MM.1S (cell line): ENCODE measurements at regions not wholly inside any gene's neighbourhood (a gene's known extent, or its start where the extent isn't known, plus 50 kb on each side); places are given as distances from the start of the nearest gene placed in this dataset.

Experiments
- DNase-seq: peaks from one replicate; pipeline ENCODE4 v3.0.0-alpha.2; 2015
- H2AFZ ChIP-seq: fragments of 300-600 bp; sonication (generic); 2 replicates; pipeline ENCODE4 v1.6.0; 2016; ENCODE audit warnings: antibody characterized with exemption, low read length
- H3F3A ChIP-seq: fragments of 300-600 bp; sonication (generic); 2 replicates; pipeline ENCODE4 v1.6.1; 2016; ENCODE audit warnings: mild to moderate bottlenecking, antibody characterized with exemption, low read length, moderate library complexity, mixed read lengths; ENCODE audit not compliant: insufficient read depth
- H3K27ac ChIP-seq: fragments of 300-600 bp; sonication (generic); 2 replicates; pipeline ENCODE4 v1.5.1; 2016; ENCODE audit warnings: mild to moderate bottlenecking, low read length
- H3K27me3 ChIP-seq: fragments of 300-600 bp; sonication (generic); replicated peaks from 2 replicates; pipeline ENCODE4 v1.6.0; 2016; ENCODE audit warnings: low read length; ENCODE audit not compliant: insufficient read depth
- H3K36me3 ChIP-seq: fragments of 300-600 bp; sonication (generic); replicated peaks from 2 replicates; pipeline ENCODE4 v1.6.1; 2016; ENCODE audit warnings: mild to moderate bottlenecking, low read length, mixed read lengths; ENCODE audit not compliant: insufficient read depth
- H3K4me1 ChIP-seq: fragments of 300-600 bp; sonication (generic); 2 replicates; pipeline ENCODE4 v1.6.1; 2016; ENCODE audit warnings: low read length, mixed read lengths
- H3K4me2 ChIP-seq: fragments of 300-600 bp; sonication (generic); 2 replicates; pipeline ENCODE4 v1.6.0; 2016; ENCODE audit warnings: low read depth, low read length
- H3K4me3 ChIP-seq: fragments of 300-600 bp; sonication (generic); 2 replicates; pipeline ENCODE4 v1.5.1; 2016; ENCODE audit warnings: low read length, mixed read lengths
- H3K79me2 ChIP-seq: fragments of 300-600 bp; sonication (generic); 2 replicates; pipeline ENCODE4 v1.6.1; 2016; ENCODE audit warnings: mixed run types, low read length, mixed read lengths
- H3K9ac ChIP-seq: fragments of 300-600 bp; sonication (generic); 2 replicates; pipeline ENCODE4 v1.6.1; 2016; ENCODE audit warnings: low read length, mixed read lengths
- H3K9me2 ChIP-seq: fragments of 300-600 bp; sonication (generic); replicated peaks from 2 replicates; pipeline ENCODE4 v1.6.1; 2016; ENCODE audit warnings: mild to moderate bottlenecking, low read length, mixed read lengths; ENCODE audit not compliant: insufficient read depth
- H3K9me3 ChIP-seq: fragments of 300-600 bp; sonication (generic); replicated peaks from 2 replicates; pipeline ENCODE4 v1.6.1; 2016; ENCODE audit warnings: mild to moderate bottlenecking, low read length, mixed read lengths; ENCODE audit not compliant: insufficient read depth
- H4K20me1 ChIP-seq: fragments of 300-600 bp; sonication (generic); 2 replicates; pipeline ENCODE4 v1.6.1; 2016; ENCODE audit warnings: mild to moderate bottlenecking, low read length, moderate library complexity, mixed read lengths; ENCODE audit not compliant: insufficient read depth
- CTCF ChIP-seq: fragments of 300-600 bp; sonication (generic); IDR thresholded peaks from 2 replicates; pipeline ENCODE4 v1.5.1; 2016; ENCODE audit warnings: antibody characterized with exemption, low read length, mixed read lengths
- EZH2 ChIP-seq: fragments of 300-600 bp; sonication (generic); optimal IDR thresholded peaks from 2 replicates; pipeline ENCODE3; 2017; ENCODE audit warnings: low read depth, mild to moderate bottlenecking, antibody characterized with exemption, low read length, mixed read lengths
- EZH2phosphoT487 ChIP-seq: fragments of 300-600 bp; sonication (generic); IDR thresholded peaks from 2 replicates; pipeline ENCODE4 v1.6.1; 2018; ENCODE audit warnings: antibody characterized with exemption, low read length

GRCh38 chr6:138593124-138593877 is 94.0 kb upstream of the NHSL1 start:
- H3K4me1 ChIP-seq = peaks cover 4% of the 10 kb centered on the region; the same call in 1 of the 2 replicates
- H3K36me3 ChIP-seq = no peaks in the 10 kb centered on the region
- H3K79me2 ChIP-seq = no peaks in the 10 kb centered on the region
- no peak overlapping the region for H3K9ac ChIP-seq
- H2AFZ ChIP-seq = peak overlapping the region; percentile 45; the same call in 1 of the 2 replicates
- TF ChIP-seq EZH2phosphoT487 (no peak), EZH2 (no peak), CTCF (no peak)
- H3K9me3 ChIP-seq = no peaks in the 10 kb centered on the region
- no peaks in the 10 kb centered on the region for H3F3A ChIP-seq
- DNase-seq = no peak
- peak overlapping the region; percentile 32; the same call in 1 of the 2 replicates for H3K4me2 ChIP-seq
- peak overlapping the region; percentile 2; the same call in 1 of the 2 replicates for H3K27ac ChIP-seq
- H3K4me3 ChIP-seq = peak overlapping the region; percentile 19; the same call in 1 of the 2 replicates
- H3K27me3 ChIP-seq = no peaks in the 10 kb centered on the region
- no peaks in the 10 kb centered on the region for H4K20me1 ChIP-seq
- no peaks in the 10 kb centered on the region for H3K9me2 ChIP-seq

GRCh38 chr6:138593909-138594757 is 94.8 kb upstream of the NHSL1 start:
- no peaks in the 10 kb centered on the region for H3K27me3 ChIP-seq
- no peak overlapping the region for H3K9ac ChIP-seq
- no peaks in the 10 kb centered on the region for H3K79me2 ChIP-seq
- H3K4me3 ChIP-seq = no peak overlapping the region
- DNase-seq = no peak
- H4K20me1 ChIP-seq = no peaks in the 10 kb centered on the region
- TF ChIP-seq EZH2 (no peak), EZH2phosphoT487 (no peak), CTCF (no peak)
- no peaks in the 10 kb centered on the region for H3K9me3 ChIP-seq
- H3K27ac ChIP-seq = no peak overlapping the region
- no peaks in the 10 kb centered on the region for H3F3A ChIP-seq
- H3K9me2 ChIP-seq = no peaks in the 10 kb centered on the region
- H2AFZ ChIP-seq = no peak overlapping the region
- H3K4me2 ChIP-seq = no peak overlapping the region
- H3K4me1 ChIP-seq = no peaks in the 10 kb centered on the region; the same call in 1 of the 2 replicates
- no peaks in the 10 kb centered on the region for H3K36me3 ChIP-seq

GRCh38 chr6:138594758-138595140 is 95.5 kb upstream of the NHSL1 start:
- Histone ChIP-seq H3K4me3 (no peak overlapping the region), H2AFZ (no peak overlapping the region), H4K20me1 (no peaks in the 10 kb centered on the region), H3F3A (no peaks in the 10 kb centered on the region), H3K4me1 (no peaks in the 10 kb centered on the region; the same call in 1 of the 2 replicates), H3K9me3 (no peaks in the 10 kb centered on the region), H3K27ac (no peak overlapping the region), H3K36me3 (no peaks in the 10 kb centered on the region), H3K9ac (no peak overlapping the region), H3K79me2 (no peaks in the 10 kb centered on the region), H3K27me3 (no peaks in the 10 kb centered on the region), H3K9me2 (no peaks in the 10 kb centered on the region), H3K4me2 (no peak overlapping the region)
- no peak for TF ChIP-seq CTCF
- no peak for TF ChIP-seq EZH2
- TF ChIP-seq EZH2phosphoT487 = no peak
- no peak for DNase-seq
